ENCODE measurements at regions not wholly inside any gene's neighbourhood (a gene's known extent, or its start where the extent isn't known, plus 50 kb on each side); places are given as distances from the start of the nearest gene placed in this dataset.

GRCh38 chr15:95431518-95431917 is 899.0 kb upstream of the NR2F2 start:
- Histone ChIP-seq H3K4me2 (ENCODE audit: low read length) (no peak overlapping the region), H2AFZ (ENCODE audit: low read length) (no peak overlapping the region), H3K9ac (ENCODE audit: low read length) (no peak overlapping the region), H3F3A (ENCODE audit: insufficient read depth, low read length) (no peaks in the 10 kb centered on the region), H3K27me3 (ENCODE audit: insufficient read depth, low read length) (no peaks in the 10 kb centered on the region), H3K9me3 (ENCODE audit: low read length) (no peaks in the 10 kb centered on the region), H3K4me3 (ENCODE audit: low read depth, low read length, poor library complexity, severe bottlenecking) (no peak overlapping the region), H3K9me2 (ENCODE audit: low read depth, low read length) (no peaks in the 10 kb centered on the region), H3K4me1 (ENCODE audit: insufficient read depth, low read length, severe bottlenecking) (no peaks in the 10 kb centered on the region), H4K20me1 (ENCODE audit: insufficient read depth, low read length) (no peaks in the 10 kb centered on the region), H3K79me2 (ENCODE audit: insufficient read depth, low read length) (no peaks in the 10 kb centered on the region), H3K27ac (ENCODE audit: low read depth, low read length, poor library complexity, severe bottlenecking) (no peak overlapping the region), H3K36me3 (ENCODE audit: insufficient read depth, low read length) (no peaks in the 10 kb centered on the region)
- TF ChIP-seq CTCF (IDR thresholded peaks at IDR 0.05; ENCODE audit: low read length), result no peak
- no peak for TF ChIP-seq EZH2 (IDR thresholded peaks at IDR 0.05; ENCODE audit: borderline replicate concordance, low read length)

GRCh38 chr15:95432878-95433405 is 897.6 kb upstream of the NR2F2 start:
- H3K79me2 ChIP-seq (ENCODE audit: insufficient read depth, low read length), result no peaks in the 10 kb centered on the region
- no peak overlapping the region for H3K9ac ChIP-seq (ENCODE audit: low read length)
- H3K27ac ChIP-seq (ENCODE audit: low read depth, low read length, poor library complexity, severe bottlenecking), result no peak overlapping the region
- no peaks in the 10 kb centered on the region for H3K27me3 ChIP-seq (ENCODE audit: insufficient read depth, low read length)
- no peak overlapping the region for H3K4me2 ChIP-seq (ENCODE audit: low read length)
- H3K9me3 ChIP-seq (ENCODE audit: low read length), result no peaks in the 10 kb centered on the region
- H3K4me3 ChIP-seq (ENCODE audit: low read depth, low read length, poor library complexity, severe bottlenecking), result no peak overlapping the region
- H3K36me3 ChIP-seq (ENCODE audit: insufficient read depth, low read length), result no peaks in the 10 kb centered on the region
- H3K4me1 ChIP-seq (ENCODE audit: insufficient read depth, low read length, severe bottlenecking), result no peaks in the 10 kb centered on the region
- H2AFZ ChIP-seq (ENCODE audit: low read length), result no peak overlapping the region
- no peak for TF ChIP-seq EZH2 (IDR thresholded peaks at IDR 0.05; ENCODE audit: borderline replicate concordance, low read length)
- TF ChIP-seq CTCF (IDR thresholded peaks at IDR 0.05; ENCODE audit: low read length), result no peak
- H3K9me2 ChIP-seq (ENCODE audit: low read depth, low read length), result no peaks in the 10 kb centered on the region
- H4K20me1 ChIP-seq (ENCODE audit: insufficient read depth, low read length), result no peaks in the 10 kb centered on the region
- H3F3A ChIP-seq (ENCODE audit: insufficient read depth, low read length), result no peaks in the 10 kb centered on the region

- Histone ChIP-seq H3F3A (ENCODE audit: insufficient read depth, low read length) (no peaks in the 10 kb centered on the region), H3K4me1 (ENCODE audit: insufficient read depth, low read length, severe bottlenecking) (no peaks in the 10 kb centered on the region), H3K4me2 (ENCODE audit: low read length) (no peak overlapping the region), H3K9me2 (ENCODE audit: low read depth, low read length) (no peaks in the 10 kb centered on the region), H2AFZ (ENCODE audit: low read length) (no peak overlapping the region), H3K4me3 (ENCODE audit: low read depth, low read length, poor library complexity, severe bottlenecking) (no peak overlapping the region), H3K9ac (ENCODE audit: low read length) (no peak overlapping the region), H3K9me3 (ENCODE audit: low read length) (no peaks in the 10 kb centered on the region), H3K27ac (ENCODE audit: low read depth, low read length, poor library complexity, severe bottlenecking) (no peak overlapping the region), H3K27me3 (ENCODE audit: insufficient read depth, low read length) (no peaks in the 10 kb centered on the region), H3K79me2 (ENCODE audit: insufficient read depth, low read length) (no peaks in the 10 kb centered on the region), H3K36me3 (ENCODE audit: insufficient read depth, low read length) (no peaks in the 10 kb centered on the region), H4K20me1 (ENCODE audit: insufficient read depth, low read length) (no peaks in the 10 kb centered on the region)
- TF ChIP-seq CTCF (IDR thresholded peaks at IDR 0.05; ENCODE audit: low read length) (no peak), EZH2 (IDR thresholded peaks at IDR 0.05; ENCODE audit: borderline replicate concordance, low read length) (no peak)
Measured at GRCh38 chr15:95439922-95440376, 890.6 kb upstream of the NR2F2 start.
